GM12878 (cell line): ENCODE measurements at regions not wholly inside any gene's neighbourhood (a gene's known extent, or its start where the extent isn't known, plus 50 kb on each side); places are given as distances from the start of the nearest gene placed in this dataset.

Experiments
- ATAC-seq: fragments of 200-7000 bp; cut with Tn5 transposase; 3 replicates; pipeline ENCODE4 v1.9.1; 2020; ENCODE audit warnings: mild to moderate bottlenecking, moderate library complexity
- BruUV-seq: library from RNA; stranded (reverse); fragments of 400-500 nt; replicated peaks from 2 replicates; lab custom pipeline; 2021; lab: Mats Ljungman, UMichigan
- CTCF ChIA-PET: fragments of 300-600 bp; sonication (Branson Sonifier 250); formaldehyde crosslinking; extraction: SDS; loops from one replicate; lab custom pipeline; 2021; ENCODE audit warnings: inconsistent platforms; lab: Yijun Ruan, JAX
- POLR2A ChIA-PET: fragments of 350-600 bp; formaldehyde crosslinking; extraction: SDS; loops from one replicate; lab custom pipeline; 2021; ENCODE audit warnings: inconsistent platforms; lab: Charles Lee
- RAD21 ChIA-PET: fragments of 300-600 bp; sonication (Branson Sonifier 250); formaldehyde crosslinking; loops from one replicate; lab custom pipeline; 2023; ENCODE audit warnings: antibody characterized with exemption; ENCODE audit not compliant: unreplicated experiment; lab: Charles Lee
- SMC1A ChIA-PET: fragments of 300-600 bp; sonication (Branson Sonifier 250); formaldehyde crosslinking; loops from one replicate; lab custom pipeline; 2023; ENCODE audit not compliant: unreplicated experiment, uncharacterized antibody; lab: Charles Lee
- DNase-seq: peaks from one replicate; pipeline ENCODE4 v3.0.0-alpha.2; 2011; ENCODE audit warnings: low read depth, low spot score
- FAIRE-seq: peaks from 3 replicates; lab custom pipeline; 2011; peaks lifted over from hg19 to GRCh38; lab: Jason Lieb, UNC
- H2AFZ ChIP-seq: 2 replicates; pipeline ENCODE4 v1.6.0; 2011; ENCODE audit warnings: low read depth, low read length, control low read depth; ENCODE audit not compliant: control insufficient read depth
- H3K27ac ChIP-seq: 2 replicates; pipeline ENCODE4 v1.5.1; 2011; ENCODE audit warnings: control low read depth; ENCODE audit not compliant: control insufficient read depth, insufficient read depth
- H3K27me3 ChIP-seq, 2 experiments: replicated peaks in 1 of 2; 2 replicates each; pipeline versions ENCODE4 v1.6.0 to v1.6.1; 2011; ENCODE audit warnings: low read length in 1 of 2; ENCODE audit not compliant: control insufficient read depth in 2 of 2, insufficient read depth in 2 of 2
- H3K36me3 ChIP-seq, 2 experiments: 2 replicates each; pipeline ENCODE4 v1.5.1; 2011; ENCODE audit warnings: low read length in 1 of 2; ENCODE audit not compliant: control insufficient read depth in 2 of 2, insufficient read depth in 2 of 2
- H3K4me1 ChIP-seq: 2 replicates; pipeline ENCODE4 v1.6.1; 2011; ENCODE audit warnings: mild to moderate bottlenecking, low read length, moderate library complexity, mixed read lengths; ENCODE audit not compliant: control insufficient read depth, insufficient read depth
- H3K4me2 ChIP-seq: 2 replicates; pipeline ENCODE4 v1.6.0; 2011; ENCODE audit warnings: control low read depth; ENCODE audit not compliant: control insufficient read depth, insufficient read depth
- H3K4me3 ChIP-seq: fragments of 200-600 bp; sonication (generic); 2 replicates; pipeline ENCODE4 v1.5.1; 2016
- H3K79me2 ChIP-seq: 2 replicates; pipeline ENCODE4 v1.6.0; 2011; ENCODE audit warnings: low read length; ENCODE audit not compliant: control insufficient read depth, insufficient read depth
- H3K9ac ChIP-seq: 2 replicates; pipeline ENCODE4 v1.8.0; 2011; ENCODE audit warnings: low read length, control low read depth, mixed read lengths; ENCODE audit not compliant: control insufficient read depth, insufficient read depth
- H3K9me3 ChIP-seq: replicated peaks from 3 replicates; pipeline ENCODE4 v1.5.1; 2011; ENCODE audit warnings: mild to moderate bottlenecking, low read length; ENCODE audit not compliant: control insufficient read depth, insufficient read depth
- H4K20me1 ChIP-seq: 2 replicates; pipeline ENCODE4 v1.6.0; 2011; ENCODE audit not compliant: control insufficient read depth, insufficient read depth
- BACH1 ChIP-seq: fragments of 450-650 bp; IDR thresholded peaks from 2 replicates; pipeline ENCODE4 v1.6.1; 2017; ENCODE audit warnings: mild to moderate bottlenecking, borderline replicate concordance
- CEBPZ ChIP-seq: fragments of 150-350 bp; IDR thresholded peaks from 2 replicates; pipeline ENCODE4 v1.6.1; 2016; ENCODE audit warnings: low read depth, low read length
- E2F4 ChIP-seq: IDR thresholded peaks from 2 replicates; pipeline ENCODE4 v1.6.1; 2012; ENCODE audit warnings: low read depth, low read length, improper control_type of control experiment
- MEF2B ChIP-seq: fragments of 450-650 bp; IDR thresholded peaks from 2 replicates; pipeline ENCODE4 v1.6.1; 2018; ENCODE audit warnings: mild to moderate bottlenecking, moderate library complexity; ENCODE audit not compliant: partially characterized antibody, poor library complexity, severe bottlenecking
- PAX8 ChIP-seq: fragments of 450-650 bp; IDR thresholded peaks from 2 replicates; pipeline ENCODE4 v1.6.1; 2017; ENCODE audit warnings: mild to moderate bottlenecking, moderate library complexity
- RAD21 ChIP-seq: IDR thresholded peaks from 2 replicates; pipeline ENCODE4 v1.6.1; 2011; ENCODE audit warnings: mild to moderate bottlenecking, low read depth, low read length, moderate library complexity; ENCODE audit not compliant: insufficient read depth
- SPI1 ChIP-seq: IDR thresholded peaks from 2 replicates; pipeline ENCODE4 v1.6.1; 2011; ENCODE audit warnings: low read depth, mild to moderate bottlenecking, low read length, moderate library complexity, borderline replicate concordance; ENCODE audit not compliant: insufficient read depth
- ZBTB40 ChIP-seq: fragments of 450-650 bp; IDR thresholded peaks from 2 replicates; pipeline ENCODE4 v1.6.1; 2016; ENCODE audit warnings: mild to moderate bottlenecking, moderate library complexity, borderline replicate concordance
- ZSCAN29 ChIP-seq: fragments of 450-650 bp; IDR thresholded peaks from 2 replicates; pipeline ENCODE4 v1.6.1; 2017; ENCODE audit warnings: mild to moderate bottlenecking, moderate library complexity
- WGBS: methylation state at CpG from one replicate; pipeline ENCODE4 v1.1.6; 2016; ENCODE audit warnings: low lambda C conversion rate; ENCODE audit not compliant: insufficient replicate concordance, insufficient coverage; ENCODE audit errors: missing lambda C conversion rate; 5-methylcytosine and 5-hydroxymethylcytosine counted together
- in situ Hi-C: fragments of 300-500 bp; cut with MboI; formaldehyde crosslinking; loops from 9 replicates; pipeline ENCODE4 v1.14.3; 2018; ENCODE audit warnings: mixed read lengths
- intact Hi-C: fragments of 100-400 bp; cut with micrococcal nuclease; formaldehyde crosslinking; loops from one replicate; pipeline ENCODE4 v1.14.2; 2022; ENCODE audit not compliant: unreplicated experiment

- Histone ChIP-seq H3K4me3 (no peak overlapping the region), H3K9me3 (no peaks in the 10 kb centered on the region), H3K27me3 (no peaks in the 10 kb centered on the region), H3K27ac (no peak overlapping the region), H3K9ac (no peak overlapping the region), H4K20me1 (no peaks in the 10 kb centered on the region), H3K4me2 (no peak overlapping the region), H3K4me1 (no peaks in the 10 kb centered on the region), H3K36me3 (no peaks in the 10 kb centered on the region), H2AFZ (no peak overlapping the region), H3K79me2 (no peaks in the 10 kb centered on the region)
- no TSS peak for BruUV-seq
- ChIA-PET CTCF (no interaction called here), POLR2A (no interaction called here), RAD21 (no interaction called here), SMC1A (interaction anchor here (1.5 kb wide), 1 partner anchor 161 kb away, joined by 3 read pairs; no protein-coding TSS in a partner anchor)
- in situ Hi-C loops (no loop called here), intact Hi-C loops (no loop called here)
- peak; percentile 70 for ATAC-seq
- WGBS, result 31% methylated on average over 3 of the region's 3 CpGs
- FAIRE-seq, result no peak
- no peak for DNase-seq
- no peak for TF ChIP-seq ZSCAN29
- peak; percentile 19 for TF ChIP-seq MEF2B
- peak; percentile 43; the same call in 1 of the 2 replicates for TF ChIP-seq SPI1
Measured at GRCh38 chr4:116520886-116521285, 564.5 kb downstream of the TRAM1L1 start.

- no peak overlapping the region for H2AFZ ChIP-seq
- FAIRE-seq, result no peak
- no peaks in the 10 kb centered on the region for H3K79me2 ChIP-seq
- in situ Hi-C loops (no loop called here), intact Hi-C loops (no loop called here)
- ChIA-PET SMC1A (no interaction called here), RAD21 (no interaction called here), CTCF (no interaction called here), POLR2A (no interaction called here)
- H4K20me1 ChIP-seq, result no peaks in the 10 kb centered on the region
- 2% methylated on average over 2 of the region's 2 CpGs for WGBS
- H3K4me2 ChIP-seq, result no peak overlapping the region
- no peaks in the 10 kb centered on the region for H3K36me3 ChIP-seq
- no peak overlapping the region for H3K9ac ChIP-seq
- no peaks in the 10 kb centered on the region for H3K4me1 ChIP-seq
- no peak for DNase-seq
- H3K27ac ChIP-seq, result no peak overlapping the region
- no peak overlapping the region for H3K4me3 ChIP-seq
- ATAC-seq, result no peak
- BruUV-seq, result no TSS peak
- no peaks in the 10 kb centered on the region for H3K9me3 ChIP-seq
- no peaks in the 10 kb centered on the region for H3K27me3 ChIP-seq
- TF ChIP-seq ZBTB40, result no peak
- TF ChIP-seq BACH1, result no peak
- no peak for TF ChIP-seq CEBPZ
- no peak for TF ChIP-seq PAX8
- no peak for TF ChIP-seq RAD21
- no peak for TF ChIP-seq E2F4
Measured at GRCh38 chr4:116516711-116517110, 568.7 kb downstream of the TRAM1L1 start.
